Stomach (tissue), 4 donors: ENCODE measurements at regions not wholly inside any gene's neighbourhood (a gene's known extent, or its start where the extent isn't known, plus 50 kb on each side); places are given as distances from the start of the nearest gene placed in this dataset.

Experiments used
- CTCF ChIP-seq, 7 experiments: fragments of 450-650 bp in 4 of 7; fragments of 200-600 bp in 3 of 7; sonication (generic) in 3 of 7; IDR thresholded peaks; one replicate each; pipeline ENCODE4 v1.5.1; 2016 to 2019; ENCODE audit warnings: antibody characterized with exemption in 7 of 7, control low read depth in 2 of 7, mild to moderate bottlenecking in 1 of 7
- EP300 ChIP-seq: sonication (generic); formaldehyde crosslinking; IDR thresholded peaks from one replicate; pipeline ENCODE4 v1.6.1; 2017; ENCODE audit warnings: antibody characterized with exemption

- TF ChIP-seq EP300 (no peak), CTCF (IDR thresholded peaks at IDR 0.05) (no peak)
These were observed 106.3 kb upstream of the GPC1 start for GRCh38 chr2:240329116-240329665.
